GM12864 (cell line): ENCODE measurements at regions not wholly inside any gene's neighbourhood (a gene's known extent, or its start where the extent isn't known, plus 50 kb on each side); places are given as distances from the start of the nearest gene placed in this dataset.
"Not testable (repeated sequence)": the region's sequence is repeated elsewhere in the genome, so short reads cannot be mapped to it uniquely, and the experiment has no call there.

ENCODE experiments used
- DNase-seq: peaks from one replicate; pipeline ENCODE4 v3.0.0-alpha.2; 2011; ENCODE audit warnings: low read depth
- H3K4me3 ChIP-seq: 2 replicates; pipeline ENCODE4 v1.5.1; 2011; ENCODE audit warnings: mild to moderate bottlenecking, low read depth, low read length, control low read depth
- CTCF ChIP-seq: IDR thresholded peaks from 2 replicates; pipeline ENCODE4 v1.5.1; 2011; ENCODE audit warnings: low read depth, mild to moderate bottlenecking, moderate library complexity, low read length, control low read depth, inconsistent platforms; ENCODE audit errors: missing control alignments

GRCh38 chr3:166697495-166697894, 682.6 kb downstream of the ZBBX start:
- TF ChIP-seq CTCF: no peak
- no peak for DNase-seq
- no peak overlapping the region for H3K4me3 ChIP-seq

- TF ChIP-seq CTCF: no peak
- DNase-seq: no peak
- H3K4me3 ChIP-seq: no peak overlapping the region
Observed at GRCh38 chr3:166696103-166696502, 684.0 kb downstream of the ZBBX start.

- TF ChIP-seq CTCF: no peak
Observed at GRCh38 chr3:166688665-166689064, 691.4 kb downstream of the ZBBX start.

GRCh38 chr3:166685246-166685645, 694.9 kb downstream of the ZBBX start:
- no peak overlapping the region for H3K4me3 ChIP-seq
- no peak for DNase-seq
- no peak for TF ChIP-seq CTCF

More at GRCh38 chr3:166688665-166689064, 691.4 kb downstream of the ZBBX start:
- no peak overlapping the region for H3K4me3 ChIP-seq
- DNase-seq: no peak

- DNase-seq, H3K4me3 ChIP-seq: not testable (repeated sequence)
Observed at GRCh38 chr3:166684077-166684476, 696.0 kb downstream of the ZBBX start.

- no peak overlapping the region for H3K4me3 ChIP-seq
- no peak for DNase-seq
- TF ChIP-seq CTCF: no peak
Observed at GRCh38 chr3:166669781-166670180, 710.3 kb downstream of the ZBBX start.

- DNase-seq: no peak
- no peak overlapping the region for H3K4me3 ChIP-seq
- TF ChIP-seq CTCF: no peak
Observed at GRCh38 chr3:166663194-166663593, 716.9 kb downstream of the ZBBX start.

- no peak for DNase-seq
- TF ChIP-seq CTCF: no peak
- H3K4me3 ChIP-seq: no peak overlapping the region
Observed at GRCh38 chr3:166661621-166662020, 718.5 kb downstream of the ZBBX start.
